Tibial artery (tissue), 4 donors: ENCODE measurements at regions not wholly inside any gene's neighbourhood (a gene's known extent, or its start where the extent isn't known, plus 50 kb on each side); places are given as distances from the start of the nearest gene placed in this dataset.
"Not testable (repeated sequence)": the region's sequence is repeated elsewhere in the genome, so short reads cannot be mapped to it uniquely, and the experiment has no call there.

Experiments used
- DNase-seq, 2 donors: peaks; one replicate each; pipeline ENCODE4 v3.0.0-alpha.2; 2019
- H3K27ac ChIP-seq, 2 donors: fragments of 200-600 bp; sonication (generic) in 1 of 2; 1 replicate in 1 of 2; 2 replicates in 1 of 2; pipeline ENCODE4 v1.5.1; 2018 to 2019; ENCODE audit warnings: mild to moderate bottlenecking in 1 of 2
- H3K27me3 ChIP-seq, 2 donors: fragments of 200-600 bp; sonication (generic) in 1 of 2; one replicate each; pipeline versions ENCODE4 v1.5.1 to v1.6.0; 2016 to 2019
- H3K36me3 ChIP-seq, 3 donors: fragments of 200-600 bp; sonication (generic) in 2 of 3; one replicate each; pipeline ENCODE4 v1.5.1; 2016 to 2019; ENCODE audit warnings: mild to moderate bottlenecking in 2 of 3
- H3K4me1 ChIP-seq, 4 donors: fragments of 200-600 bp; sonication (generic) in 2 of 4; 1 replicate in 3 of 4; 2 replicates in 1 of 4; pipeline ENCODE4 v1.5.1; 2016 to 2019
- H3K4me3 ChIP-seq, 2 donors: fragments of 200-600 bp; sonication (generic) in 1 of 2; 1 replicate in 1 of 2; 2 replicates in 1 of 2; pipeline ENCODE4 v1.5.1; 2018 to 2019; ENCODE audit warnings: mild to moderate bottlenecking in 2 of 2
- H3K9me3 ChIP-seq, 3 donors: fragments of 200-600 bp; sonication (generic) in 1 of 3; one replicate each; pipeline ENCODE4 v1.5.1; 2016 to 2019
- intact Hi-C: fragments of 100-400 bp; cut with DNase I; formaldehyde crosslinking; loops from one replicate; pipeline ENCODE4 v1.15.0; 2023; ENCODE audit warnings: low total_unique reads
- TF ChIP-seq, protein P1 (sequence below), 2 experiments: fragments of 200-600 bp in 1 of 2; fragments of 450-650 bp in 1 of 2; IDR thresholded peaks; one replicate each; pipeline ENCODE4 v1.5.1; 2017 to 2019; ENCODE audit warnings: antibody characterized with exemption in 2 of 2, mild to moderate bottlenecking in 1 of 2, moderate library complexity in 1 of 2

DNA sequence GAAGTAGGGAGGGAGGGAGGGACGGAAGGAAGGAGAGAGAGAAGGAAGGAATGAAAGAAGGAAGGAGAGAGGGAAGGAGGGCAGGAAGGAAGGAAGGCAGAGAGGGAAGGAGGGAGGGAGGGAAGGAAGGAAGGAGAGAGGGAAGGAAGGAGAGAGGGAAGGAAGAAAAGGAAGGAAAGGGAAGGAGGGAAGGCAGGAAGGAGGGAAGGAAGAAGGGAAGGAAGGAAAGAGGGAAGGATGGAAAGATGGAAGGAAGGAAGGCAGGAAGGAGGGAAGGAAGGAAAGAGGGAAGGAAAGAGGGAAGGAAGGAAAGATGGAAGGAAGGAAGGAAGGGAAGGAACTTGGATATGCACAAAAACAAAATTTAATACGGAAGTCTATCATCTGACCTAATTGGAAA, 844.5 kb upstream of the DEFB115 start:
- Histone ChIP-seq H3K4me3 (no peak overlapping the region), H3K27me3 (no peaks in the 10 kb centered on the region), H3K4me1 (no peaks in the 10 kb centered on the region), H3K36me3 (peaks cover 0 to 9% (median 7%) of the 10 kb centered on the region in 3 donors), H3K27ac (no peak overlapping the region), H3K9me3 (peaks cover 0 to 8% (median 0%) of the 10 kb centered on the region in 3 donors)
- intact Hi-C loops = no loop called here
- DNase-seq = no peak
- TF ChIP-seq, protein P1, sequence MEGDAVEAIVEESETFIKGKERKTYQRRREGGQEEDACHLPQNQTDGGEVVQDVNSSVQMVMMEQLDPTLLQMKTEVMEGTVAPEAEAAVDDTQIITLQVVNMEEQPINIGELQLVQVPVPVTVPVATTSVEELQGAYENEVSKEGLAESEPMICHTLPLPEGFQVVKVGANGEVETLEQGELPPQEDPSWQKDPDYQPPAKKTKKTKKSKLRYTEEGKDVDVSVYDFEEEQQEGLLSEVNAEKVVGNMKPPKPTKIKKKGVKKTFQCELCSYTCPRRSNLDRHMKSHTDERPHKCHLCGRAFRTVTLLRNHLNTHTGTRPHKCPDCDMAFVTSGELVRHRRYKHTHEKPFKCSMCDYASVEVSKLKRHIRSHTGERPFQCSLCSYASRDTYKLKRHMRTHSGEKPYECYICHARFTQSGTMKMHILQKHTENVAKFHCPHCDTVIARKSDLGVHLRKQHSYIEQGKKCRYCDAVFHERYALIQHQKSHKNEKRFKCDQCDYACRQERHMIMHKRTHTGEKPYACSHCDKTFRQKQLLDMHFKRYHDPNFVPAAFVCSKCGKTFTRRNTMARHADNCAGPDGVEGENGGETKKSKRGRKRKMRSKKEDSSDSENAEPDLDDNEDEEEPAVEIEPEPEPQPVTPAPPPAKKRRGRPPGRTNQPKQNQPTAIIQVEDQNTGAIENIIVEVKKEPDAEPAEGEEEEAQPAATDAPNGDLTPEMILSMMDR (IDR thresholded peaks at IDR 0.05) = no peak

GRCh38 chr20:30417387-30417786, 840.1 kb upstream of the DEFB115 start:
- intact Hi-C loops = not testable (repeated sequence)

DNA sequence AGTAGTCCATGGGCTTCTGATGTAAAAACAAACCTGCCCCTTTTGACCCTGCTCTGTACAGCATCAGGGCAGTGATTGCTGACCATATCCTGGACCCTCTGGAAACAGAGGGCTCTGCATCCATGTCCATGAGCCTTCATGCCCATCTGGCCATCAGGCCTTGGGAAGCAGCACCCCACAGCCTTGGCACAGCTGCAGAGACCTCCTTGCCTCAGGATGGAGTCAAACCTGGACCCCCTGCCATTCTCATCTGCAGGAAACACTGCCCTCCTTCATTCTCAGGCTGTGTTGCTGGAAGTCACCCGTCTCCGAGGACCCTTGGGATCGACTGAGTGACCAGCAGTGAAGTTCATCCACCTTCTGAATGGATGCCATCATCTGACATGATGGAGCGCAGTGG, 839.1 kb upstream of the DEFB115 start:
- intact Hi-C loops, H3K9me3 ChIP-seq, DNase-seq, H3K4me1 ChIP-seq, H3K4me3 ChIP-seq, H3K27me3 ChIP-seq, H3K27ac ChIP-seq: not testable (repeated sequence)
- H3K36me3 ChIP-seq = peaks cover 0 to 17% (median 14%) of the 10 kb centered on the region in 3 donors

More at GRCh38 chr20:30417387-30417786, 840.1 kb upstream of the DEFB115 start:
- H3K4me1 ChIP-seq, H3K27me3 ChIP-seq, H3K9me3 ChIP-seq, DNase-seq, H3K4me3 ChIP-seq, H3K27ac ChIP-seq: not testable (repeated sequence)
- peaks cover 0 to 17% (median 14%) of the 10 kb centered on the region in 3 donors for H3K36me3 ChIP-seq

DNA sequence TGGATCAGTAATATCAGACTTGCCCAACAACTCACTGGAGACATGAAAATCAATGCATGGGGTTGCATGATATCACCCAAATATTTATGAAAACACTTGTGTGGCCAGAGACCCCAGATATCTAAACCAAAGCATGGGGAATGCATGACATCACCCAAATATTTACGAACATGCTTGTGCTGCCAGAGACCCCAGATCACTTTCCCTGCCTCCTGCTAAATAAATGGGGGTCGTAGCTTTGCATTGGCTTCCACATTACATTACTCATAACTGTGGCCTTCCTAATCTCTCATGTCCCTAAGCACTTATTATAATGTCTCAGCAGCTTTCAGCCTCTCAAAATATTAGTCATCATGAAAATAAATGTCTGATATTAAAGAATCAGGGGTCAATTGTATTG, 838.0 kb upstream of the DEFB115 start:
- no peaks in the 10 kb centered on the region for H3K9me3 ChIP-seq
- no peaks in the 10 kb centered on the region for H3K4me1 ChIP-seq
- H3K4me3 ChIP-seq = no peak overlapping the region
- no peak overlapping the region for H3K27ac ChIP-seq
- DNase-seq = no peak
- TF ChIP-seq, protein P1 (IDR thresholded peaks at IDR 0.05) = no peak
- no peaks in the 10 kb centered on the region for H3K27me3 ChIP-seq
- intact Hi-C loops = no loop called here
- H3K36me3 ChIP-seq = peaks cover 0 to 17% (median 14%) of the 10 kb centered on the region in 3 donors

GRCh38 chr20:30419871-30420420, 837.5 kb upstream of the DEFB115 start:
- H3K36me3 ChIP-seq = peaks cover 0 to 17% (median 14%) of the 10 kb centered on the region in 3 donors
- H3K4me3 ChIP-seq, H3K27ac ChIP-seq, H3K4me1 ChIP-seq, H3K27me3 ChIP-seq, H3K9me3 ChIP-seq, intact Hi-C loops, DNase-seq: not testable (repeated sequence)
